ENCODE measurements at regions not wholly inside any gene's neighbourhood (a gene's known extent, or its start where the extent isn't known, plus 50 kb on each side); places are given as distances from the start of the nearest gene placed in this dataset.
"Not testable (repeated sequence)": the region's sequence is repeated elsewhere in the genome, so short reads cannot be mapped to it uniquely, and the experiment has no call there.

DNA sequence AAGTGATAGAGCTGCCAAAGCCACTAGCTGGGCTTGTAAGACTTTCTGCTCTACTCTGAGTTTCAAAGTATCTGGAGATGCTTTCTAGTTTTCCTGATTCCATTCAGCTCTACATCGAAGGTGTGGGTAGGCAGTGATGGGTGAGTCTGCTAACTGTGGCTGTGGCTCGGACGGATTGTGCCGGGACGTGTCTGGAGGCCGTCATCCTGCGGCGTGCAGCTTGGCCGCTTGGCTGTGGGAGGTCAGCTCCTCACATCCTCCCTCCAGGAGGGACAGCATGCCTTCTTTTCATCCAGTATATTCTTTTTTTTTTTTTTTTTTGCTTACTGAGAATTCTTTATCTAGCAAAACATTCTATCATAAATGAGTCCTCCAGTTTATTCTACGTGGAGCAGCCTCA lies 77.9 kb upstream of the AADAT start (continued):
- TF ChIP-seq, protein P1, sequence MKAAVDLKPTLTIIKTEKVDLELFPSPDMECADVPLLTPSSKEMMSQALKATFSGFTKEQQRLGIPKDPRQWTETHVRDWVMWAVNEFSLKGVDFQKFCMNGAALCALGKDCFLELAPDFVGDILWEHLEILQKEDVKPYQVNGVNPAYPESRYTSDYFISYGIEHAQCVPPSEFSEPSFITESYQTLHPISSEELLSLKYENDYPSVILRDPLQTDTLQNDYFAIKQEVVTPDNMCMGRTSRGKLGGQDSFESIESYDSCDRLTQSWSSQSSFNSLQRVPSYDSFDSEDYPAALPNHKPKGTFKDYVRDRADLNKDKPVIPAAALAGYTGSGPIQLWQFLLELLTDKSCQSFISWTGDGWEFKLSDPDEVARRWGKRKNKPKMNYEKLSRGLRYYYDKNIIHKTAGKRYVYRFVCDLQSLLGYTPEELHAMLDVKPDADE (IDR thresholded peaks at IDR 0.05) = no peak
- no peak for TF ChIP-seq ZNF331 (CRISPR knock-in tag; IDR thresholded peaks at IDR 0.05; ENCODE audit: low read depth)

DNA sequence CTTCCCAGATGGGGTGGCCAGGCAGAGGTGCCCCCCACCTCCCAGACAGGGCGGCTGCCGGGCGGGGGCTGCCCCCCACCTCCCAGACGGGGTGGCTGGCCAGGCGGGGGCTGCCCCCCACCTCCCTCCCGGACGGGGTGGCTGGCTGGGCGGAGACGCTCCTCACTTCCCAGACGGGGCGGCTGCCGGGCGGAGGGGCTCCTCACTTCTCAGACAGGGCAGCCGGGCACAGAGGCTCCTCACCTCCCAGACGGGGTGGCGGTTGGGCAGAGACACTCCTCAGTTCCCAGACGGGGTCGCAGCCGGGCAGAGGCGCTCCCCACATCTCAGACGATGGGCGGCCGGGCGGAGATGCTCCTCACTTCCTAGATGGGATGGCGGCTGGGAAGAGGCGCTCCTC lies 76.4 kb upstream of the AADAT start:
- H3K27me3 ChIP-seq (ENCODE audit: insufficient read depth); H3K27ac Mint-ChIP-seq; H3K4me1 ChIP-seq (ENCODE audit: insufficient read depth); H3K4me3 ChIP-seq; ATAC-seq; H3K4me2 ChIP-seq; H3K4me3 Mint-ChIP-seq; H4K20me1 ChIP-seq (replicated peaks; ENCODE audit: insufficient read depth); H3K36me3 ChIP-seq (ENCODE audit: insufficient read depth); H2AFZ ChIP-seq; DNase-seq (ENCODE audit: low spot score); H3K9me2 ChIP-seq (ENCODE audit: insufficient read depth); H3K4me1 Mint-ChIP-seq; H3K27me3 Mint-ChIP-seq (ENCODE audit: insufficient read depth, low read depth, poor library complexity); H3K79me2 ChIP-seq (replicated peaks; ENCODE audit: insufficient read depth); H3K27ac ChIP-seq (ENCODE audit: low read depth); H3F3A ChIP-seq (replicated peaks; ENCODE audit: low read depth): not testable (repeated sequence)
- H3K9me3 Mint-ChIP-seq = peaks cover 16% of the 10 kb centered on the region
- H3K36me3 Mint-ChIP-seq (ENCODE audit: low read depth) = peaks cover 12% of the 10 kb centered on the region; the same call in 2 of the 3 replicates

DNA sequence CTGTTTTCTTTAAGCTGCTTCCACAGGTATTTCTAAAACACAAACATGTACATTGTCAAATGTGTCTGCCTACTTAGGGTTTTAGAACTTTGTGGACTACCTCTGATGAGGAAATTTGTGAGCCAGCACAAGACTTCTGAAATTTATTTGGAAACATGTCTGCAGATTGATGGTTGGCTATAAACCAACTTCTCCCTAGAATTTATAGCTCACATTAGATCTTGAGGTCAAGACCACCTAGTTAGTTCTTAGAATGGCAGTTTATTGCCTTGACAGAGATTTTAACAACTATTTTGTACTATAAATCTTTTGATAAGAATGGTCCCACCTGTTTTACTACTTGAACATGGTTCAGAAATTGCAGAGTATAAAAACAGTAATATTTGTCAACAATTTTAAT lies 72.7 kb upstream of the AADAT start:
- H3K27me3 ChIP-seq (ENCODE audit: insufficient read depth) = no peaks in the 10 kb centered on the region
- Mint-ChIP-seq H3K27me3 (ENCODE audit: insufficient read depth, low read depth, poor library complexity) (no peaks in the 10 kb centered on the region), H3K9me3 (peaks cover 22% of the 10 kb centered on the region), H3K27ac (no peak overlapping the region), H3K4me1 (no peaks in the 10 kb centered on the region), H3K36me3 (ENCODE audit: low read depth) (peaks cover 12% of the 10 kb centered on the region; the same call in 2 of the 3 replicates), H3K4me3 (no peak overlapping the region)
- no peak overlapping the region for H3K4me2 ChIP-seq
- H3K9me2 ChIP-seq (ENCODE audit: insufficient read depth) = no peaks in the 10 kb centered on the region
- no peaks in the 10 kb centered on the region for H3K36me3 ChIP-seq (ENCODE audit: insufficient read depth)
- H3K4me3 ChIP-seq = no peak overlapping the region
- no peaks in the 10 kb centered on the region for H3K4me1 ChIP-seq (ENCODE audit: insufficient read depth)
- H2AFZ ChIP-seq = no peak overlapping the region
- no peak overlapping the region for H3K27ac ChIP-seq (ENCODE audit: low read depth)
- H3F3A ChIP-seq (replicated peaks; ENCODE audit: low read depth) = no peaks in the 10 kb centered on the region
- no peaks in the 10 kb centered on the region for H3K79me2 ChIP-seq (replicated peaks; ENCODE audit: insufficient read depth)
- ATAC-seq (no peak), DNase-seq (ENCODE audit: low spot score) (no peak)
- no peaks in the 10 kb centered on the region for H4K20me1 ChIP-seq (replicated peaks; ENCODE audit: insufficient read depth)
- TF ChIP-seq JUNB (IDR thresholded peaks at IDR 0.05; ENCODE audit: unreplicated experiment) (no peak), NANOG (IDR thresholded peaks at IDR 0.05; ENCODE audit: borderline replicate concordance) (no peak), CTCF (conservative IDR thresholded peaks at IDR 0.05; ENCODE audit: low read depth in 2 of 2) (no peak), ZNF114 (CRISPR knock-in tag; IDR thresholded peaks at IDR 0.05) (no peak), EZH2 (IDR thresholded peaks at IDR 0.05; ENCODE audit: low read depth, unreplicated experiment) (no peak), REST (IDR thresholded peaks at IDR 0.05; ENCODE audit: unreplicated experiment) (no peak)

Data from GM23338 (cell line).